GM12892 (cell line): ENCODE measurements at regions not wholly inside any gene's neighbourhood (a gene's known extent, or its start where the extent isn't known, plus 50 kb on each side); places are given as distances from the start of the nearest gene placed in this dataset.

ENCODE experiments used
- POLR2A ChIP-seq: IDR thresholded peaks from 2 replicates; pipeline ENCODE4 v1.6.1; 2011; ENCODE audit warnings: low read depth, low read length, control low read depth
- POLR2AphosphoS5 ChIP-seq: IDR thresholded peaks from 2 replicates; pipeline ENCODE4 v1.6.1; 2011; ENCODE audit warnings: low read depth, low read length, control low read depth

DNA sequence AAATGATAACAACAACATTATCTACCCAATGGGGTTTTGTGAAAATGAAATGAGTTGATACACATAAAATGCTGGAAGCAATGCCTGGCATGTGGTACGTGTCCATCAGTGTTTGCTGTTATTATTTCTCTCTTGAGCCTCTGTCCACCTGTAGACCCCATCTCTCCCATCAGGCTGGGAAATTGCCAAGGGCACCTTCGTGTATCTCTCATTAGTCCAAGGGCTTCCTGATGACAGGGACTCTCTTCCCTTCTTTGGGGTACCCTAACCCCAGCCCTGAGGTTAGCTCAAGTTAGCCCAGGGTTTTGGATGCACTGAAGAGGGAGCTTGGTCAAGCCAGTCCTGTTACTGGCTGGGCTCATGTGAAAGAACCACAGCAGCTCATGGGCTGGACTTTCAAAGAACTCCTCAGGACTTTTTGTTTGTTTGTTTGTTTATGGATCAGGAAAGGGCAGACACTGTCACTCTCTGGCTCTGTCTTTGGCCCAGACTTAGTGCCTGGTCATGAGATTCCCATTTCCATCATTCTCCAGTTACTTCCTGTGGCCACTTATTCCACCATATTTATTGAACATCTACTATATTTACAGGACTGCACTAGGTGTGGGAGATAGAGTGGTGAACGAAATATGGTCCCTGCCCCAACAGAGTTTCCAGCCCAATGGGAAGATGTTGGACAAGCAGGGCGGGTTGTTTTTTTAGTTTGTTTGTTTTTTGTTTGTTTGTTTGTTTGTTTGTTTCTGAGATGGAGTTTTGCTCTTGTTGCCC is 57.4 kb downstream of the NAV1 start:
- TF ChIP-seq POLR2AphosphoS5 (no peak), POLR2A (no peak)
